ENCODE measurements at regions not wholly inside any gene's neighbourhood (a gene's known extent, or its start where the extent isn't known, plus 50 kb on each side); places are given as distances from the start of the nearest gene placed in this dataset.

GRCh38 chr1:157306896-157307295 is 168.7 kb upstream of the ETV3 start:
- no peak overlapping the region for H3K4me2 ChIP-seq (ENCODE audit: low read length)
- no peaks in the 10 kb centered on the region for H3K4me1 ChIP-seq (ENCODE audit: control insufficient read depth in 1 of 2, insufficient read depth in 2 of 2, low read length in 2 of 2)
- no peak overlapping the region for H3K4me3 ChIP-seq (replicated peaks in 1 of 2; ENCODE audit: low read depth in 1 of 2, low read length in 2 of 2)
- BruUV-seq (replicated peaks), result no TSS peak
- intact Hi-C loops (cut with micrococcal nuclease), result no loop called here
- no peaks in the 10 kb centered on the region for H4K20me1 ChIP-seq (ENCODE audit: insufficient read depth)
- POLR2A ChIA-PET, result no interaction called here
- DNase-seq (ENCODE audit: low read depth, low spot score), result no peak
- H2AFZ ChIP-seq (ENCODE audit: low read depth, low read length, poor library complexity, severe bottlenecking), result no peak overlapping the region
- H3K27ac ChIP-seq (ENCODE audit: low read depth, low read length), result no peak overlapping the region
- H3K9me3 ChIP-seq (ENCODE audit: control insufficient read depth in 1 of 2, insufficient read depth in 1 of 2, low read depth in 1 of 2, low read length in 2 of 2), result no peaks in the 10 kb centered on the region
- RAD21 ChIA-PET (ENCODE audit: low non-redundant PET in 1 of 2, low total read pairs in 2 of 2, uncharacterized antibody in 2 of 2, unreplicated experiment in 2 of 2), result no interaction called here
- H3K36me3 ChIP-seq (ENCODE audit: control insufficient read depth in 1 of 2, insufficient read depth in 2 of 2, low read length in 2 of 2), result no peaks in the 10 kb centered on the region
- H3K9me2 ChIP-seq (ENCODE audit: insufficient read depth), result no peaks in the 10 kb centered on the region
- no peak overlapping the region for H3K9ac ChIP-seq (ENCODE audit: low read length)
- ATAC-seq, result no peak
- CTCF ChIA-PET, result no interaction called here
- TF ChIP-seq JUND (IDR thresholded peaks at IDR 0.05) (no peak), ZBTB33 (IDR thresholded peaks at IDR 0.05; ENCODE audit: extremely low read depth, insufficient replicate concordance, low read length) (no peak), EZH2phosphoT487 (IDR thresholded peaks at IDR 0.05; ENCODE audit: borderline replicate concordance) (no peak), EZH2 (IDR thresholded peaks at IDR 0.05) (no peak), CBX3 (IDR thresholded peaks at IDR 0.05; ENCODE audit: low read depth) (no peak), CEBPB (IDR thresholded peaks at IDR 0.05; ENCODE audit: low read depth) (no peak), SRF (IDR thresholded peaks at IDR 0.05; ENCODE audit: low read depth) (no peak), ELF1 (IDR thresholded peaks at IDR 0.05; ENCODE audit: borderline replicate concordance, low read depth) (no peak), CTCF (IDR thresholded peaks at IDR 0.05 in 2 of 3, conservative IDR thresholded peaks at IDR 0.05 in 1 of 3; ENCODE audit: borderline replicate concordance in 1 of 3, insufficient read depth in 1 of 3, low read depth in 2 of 3, low read length in 2 of 3) (no peak), FOSL1 (IDR thresholded peaks at IDR 0.05; ENCODE audit: low read depth) (no peak), ZNF274 (IDR thresholded peaks at IDR 0.05; ENCODE audit: low read depth, low read length) (no peak)
- H3K27me3 ChIP-seq (ENCODE audit: insufficient read depth, low read length), result peaks cover 69% of the 10 kb centered on the region
- no peaks in the 10 kb centered on the region for H3K79me2 ChIP-seq (ENCODE audit: insufficient read depth, low read length)
